WTC11 (cell line): ENCODE measurements at regions not wholly inside any gene's neighbourhood (a gene's known extent, or its start where the extent isn't known, plus 50 kb on each side); places are given as distances from the start of the nearest gene placed in this dataset.

ENCODE experiments used
- E2F4 ChIP-seq: sonication (generic); formaldehyde crosslinking; IDR thresholded peaks from 2 replicates; pipeline ENCODE4 v1.8.1; 2022; ENCODE audit warnings: low read depth, mild to moderate bottlenecking, moderate library complexity, missing genetic modification reagents, borderline replicate concordance
- GABPB1 ChIP-seq: sonication (generic); formaldehyde crosslinking; IDR thresholded peaks from 2 replicates; pipeline ENCODE4 v1.8.1; 2023; ENCODE audit warnings: mild to moderate bottlenecking, missing genetic modification reagents
- GTF2I ChIP-seq: fragments of 250-450 bp; sonication (Bioruptor Pico); conservative IDR thresholded peaks from 2 replicates; pipeline ENCODE4 v1.4.0; 2021; ENCODE audit warnings: mild to moderate bottlenecking
- JUN ChIP-seq: sonication (generic); formaldehyde crosslinking; IDR thresholded peaks from 2 replicates; pipeline ENCODE4 v1.8.0; 2023; ENCODE audit warnings: mild to moderate bottlenecking, missing genetic modification reagents
- SP1 ChIP-seq: sonication (generic); formaldehyde crosslinking; conservative IDR thresholded peaks from 2 replicates; pipeline ENCODE4 v1.8.1; 2022; ENCODE audit warnings: missing genetic modification reagents
- TEAD4 ChIP-seq: sonication (generic); formaldehyde crosslinking; IDR thresholded peaks from 2 replicates; pipeline ENCODE4 v1.8.0; 2022; ENCODE audit warnings: mild to moderate bottlenecking, missing genetic modification reagents
- USF2 ChIP-seq: sonication (generic); formaldehyde crosslinking; IDR thresholded peaks from 2 replicates; pipeline ENCODE4 v1.8.1; 2023; ENCODE audit warnings: mild to moderate bottlenecking, missing genetic modification reagents, moderate library complexity
- ZNF121 ChIP-seq: sonication (generic); formaldehyde crosslinking; IDR thresholded peaks from 2 replicates; pipeline ENCODE4 v1.8.0; 2023; ENCODE audit warnings: missing genetic modification reagents
- TF ChIP-seq, protein P1 (sequence below): fragments of 200-600 bp; IDR thresholded peaks from 2 replicates; pipeline ENCODE4 v1.8.0; 2022; ENCODE audit warnings: antibody characterized with exemption
- TF ChIP-seq, protein P2 (sequence below): sonication (generic); formaldehyde crosslinking; IDR thresholded peaks from 2 replicates; pipeline ENCODE4 v1.8.0; 2023; ENCODE audit warnings: mild to moderate bottlenecking, missing genetic modification reagents
- TF ChIP-seq, protein P3 (sequence below): sonication (generic); formaldehyde crosslinking; IDR thresholded peaks from 2 replicates; pipeline ENCODE4 v1.8.0; 2022; ENCODE audit warnings: mild to moderate bottlenecking, missing genetic modification reagents
- TF ChIP-seq, protein P4 (sequence below): sonication (generic); formaldehyde crosslinking; IDR thresholded peaks from 2 replicates; pipeline ENCODE4 v1.8.1; 2022; ENCODE audit warnings: low read depth, missing genetic modification reagents, borderline replicate concordance
- TF ChIP-seq, protein P5 (sequence below): sonication (generic); formaldehyde crosslinking; IDR thresholded peaks from 2 replicates; pipeline ENCODE4 v1.8.1; 2023; ENCODE audit warnings: mild to moderate bottlenecking, missing genetic modification reagents

GRCh38 chr10:23988006-23988405 is 220.9 kb upstream of the KIAA1217 start:
- no peak for TF ChIP-seq GTF2I (CRISPR knock-in tag)
- no peak for TF ChIP-seq SP1 (CRISPR knock-in tag)
- TF ChIP-seq, protein P1, sequence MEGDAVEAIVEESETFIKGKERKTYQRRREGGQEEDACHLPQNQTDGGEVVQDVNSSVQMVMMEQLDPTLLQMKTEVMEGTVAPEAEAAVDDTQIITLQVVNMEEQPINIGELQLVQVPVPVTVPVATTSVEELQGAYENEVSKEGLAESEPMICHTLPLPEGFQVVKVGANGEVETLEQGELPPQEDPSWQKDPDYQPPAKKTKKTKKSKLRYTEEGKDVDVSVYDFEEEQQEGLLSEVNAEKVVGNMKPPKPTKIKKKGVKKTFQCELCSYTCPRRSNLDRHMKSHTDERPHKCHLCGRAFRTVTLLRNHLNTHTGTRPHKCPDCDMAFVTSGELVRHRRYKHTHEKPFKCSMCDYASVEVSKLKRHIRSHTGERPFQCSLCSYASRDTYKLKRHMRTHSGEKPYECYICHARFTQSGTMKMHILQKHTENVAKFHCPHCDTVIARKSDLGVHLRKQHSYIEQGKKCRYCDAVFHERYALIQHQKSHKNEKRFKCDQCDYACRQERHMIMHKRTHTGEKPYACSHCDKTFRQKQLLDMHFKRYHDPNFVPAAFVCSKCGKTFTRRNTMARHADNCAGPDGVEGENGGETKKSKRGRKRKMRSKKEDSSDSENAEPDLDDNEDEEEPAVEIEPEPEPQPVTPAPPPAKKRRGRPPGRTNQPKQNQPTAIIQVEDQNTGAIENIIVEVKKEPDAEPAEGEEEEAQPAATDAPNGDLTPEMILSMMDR: no peak
- no peak for TF ChIP-seq GABPB1 (CRISPR knock-in tag)
- TF ChIP-seq TEAD4 (CRISPR knock-in tag): no peak
- TF ChIP-seq ZNF121 (CRISPR knock-in tag): no peak
- TF ChIP-seq, protein P2, sequence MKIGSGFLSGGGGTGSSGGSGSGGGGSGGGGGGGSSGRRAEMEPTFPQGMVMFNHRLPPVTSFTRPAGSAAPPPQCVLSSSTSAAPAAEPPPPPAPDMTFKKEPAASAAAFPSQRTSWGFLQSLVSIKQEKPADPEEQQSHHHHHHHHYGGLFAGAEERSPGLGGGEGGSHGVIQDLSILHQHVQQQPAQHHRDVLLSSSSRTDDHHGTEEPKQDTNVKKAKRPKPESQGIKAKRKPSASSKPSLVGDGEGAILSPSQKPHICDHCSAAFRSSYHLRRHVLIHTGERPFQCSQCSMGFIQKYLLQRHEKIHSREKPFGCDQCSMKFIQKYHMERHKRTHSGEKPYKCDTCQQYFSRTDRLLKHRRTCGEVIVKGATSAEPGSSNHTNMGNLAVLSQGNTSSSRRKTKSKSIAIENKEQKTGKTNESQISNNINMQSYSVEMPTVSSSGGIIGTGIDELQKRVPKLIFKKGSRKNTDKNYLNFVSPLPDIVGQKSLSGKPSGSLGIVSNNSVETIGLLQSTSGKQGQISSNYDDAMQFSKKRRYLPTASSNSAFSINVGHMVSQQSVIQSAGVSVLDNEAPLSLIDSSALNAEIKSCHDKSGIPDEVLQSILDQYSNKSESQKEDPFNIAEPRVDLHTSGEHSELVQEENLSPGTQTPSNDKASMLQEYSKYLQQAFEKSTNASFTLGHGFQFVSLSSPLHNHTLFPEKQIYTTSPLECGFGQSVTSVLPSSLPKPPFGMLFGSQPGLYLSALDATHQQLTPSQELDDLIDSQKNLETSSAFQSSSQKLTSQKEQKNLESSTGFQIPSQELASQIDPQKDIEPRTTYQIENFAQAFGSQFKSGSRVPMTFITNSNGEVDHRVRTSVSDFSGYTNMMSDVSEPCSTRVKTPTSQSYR: no peak
- TF ChIP-seq, protein P3, sequence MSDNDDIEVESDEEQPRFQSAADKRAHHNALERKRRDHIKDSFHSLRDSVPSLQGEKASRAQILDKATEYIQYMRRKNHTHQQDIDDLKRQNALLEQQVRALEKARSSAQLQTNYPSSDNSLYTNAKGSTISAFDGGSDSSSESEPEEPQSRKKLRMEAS (CRISPR knock-in tag): no peak
- no peak for TF ChIP-seq JUN (CRISPR knock-in tag)
- no peak for TF ChIP-seq USF2
- no peak for TF ChIP-seq E2F4 (CRISPR knock-in tag)
- TF ChIP-seq, protein P4, sequence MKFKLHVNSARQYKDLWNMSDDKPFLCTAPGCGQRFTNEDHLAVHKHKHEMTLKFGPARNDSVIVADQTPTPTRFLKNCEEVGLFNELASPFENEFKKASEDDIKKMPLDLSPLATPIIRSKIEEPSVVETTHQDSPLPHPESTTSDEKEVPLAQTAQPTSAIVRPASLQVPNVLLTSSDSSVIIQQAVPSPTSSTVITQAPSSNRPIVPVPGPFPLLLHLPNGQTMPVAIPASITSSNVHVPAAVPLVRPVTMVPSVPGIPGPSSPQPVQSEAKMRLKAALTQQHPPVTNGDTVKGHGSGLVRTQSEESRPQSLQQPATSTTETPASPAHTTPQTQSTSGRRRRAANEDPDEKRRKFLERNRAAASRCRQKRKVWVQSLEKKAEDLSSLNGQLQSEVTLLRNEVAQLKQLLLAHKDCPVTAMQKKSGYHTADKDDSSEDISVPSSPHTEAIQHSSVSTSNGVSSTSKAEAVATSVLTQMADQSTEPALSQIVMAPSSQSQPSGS (CRISPR knock-in tag): no peak
- TF ChIP-seq, protein P5, sequence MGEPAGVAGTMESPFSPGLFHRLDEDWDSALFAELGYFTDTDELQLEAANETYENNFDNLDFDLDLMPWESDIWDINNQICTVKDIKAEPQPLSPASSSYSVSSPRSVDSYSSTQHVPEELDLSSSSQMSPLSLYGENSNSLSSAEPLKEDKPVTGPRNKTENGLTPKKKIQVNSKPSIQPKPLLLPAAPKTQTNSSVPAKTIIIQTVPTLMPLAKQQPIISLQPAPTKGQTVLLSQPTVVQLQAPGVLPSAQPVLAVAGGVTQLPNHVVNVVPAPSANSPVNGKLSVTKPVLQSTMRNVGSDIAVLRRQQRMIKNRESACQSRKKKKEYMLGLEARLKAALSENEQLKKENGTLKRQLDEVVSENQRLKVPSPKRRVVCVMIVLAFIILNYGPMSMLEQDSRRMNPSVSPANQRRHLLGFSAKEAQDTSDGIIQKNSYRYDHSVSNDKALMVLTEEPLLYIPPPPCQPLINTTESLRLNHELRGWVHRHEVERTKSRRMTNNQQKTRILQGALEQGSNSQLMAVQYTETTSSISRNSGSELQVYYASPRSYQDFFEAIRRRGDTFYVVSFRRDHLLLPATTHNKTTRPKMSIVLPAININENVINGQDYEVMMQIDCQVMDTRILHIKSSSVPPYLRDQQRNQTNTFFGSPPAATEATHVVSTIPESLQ (CRISPR knock-in tag): no peak
